Thymus (tissue), 11 donors: ENCODE measurements at regions not wholly inside any gene's neighbourhood (a gene's known extent, or its start where the extent isn't known, plus 50 kb on each side); places are given as distances from the start of the nearest gene placed in this dataset.

Source experiments
- DNase-seq, 9 donors: peaks; one replicate each; pipeline ENCODE4 v3.0.0-alpha.2; 2013; ENCODE audit warnings: low spot score in 9 of 9, low read depth in 6 of 9, missing footprints in 1 of 9
- H3K27ac ChIP-seq, 2 donors: one replicate each; pipeline ENCODE4 v1.5.1; 2013; ENCODE audit warnings: control low read depth in 1 of 2, low read depth in 1 of 2, low read length in 1 of 2, mild to moderate bottlenecking in 1 of 2, moderate library complexity in 1 of 2
- H3K27me3 ChIP-seq, 2 donors: one replicate each; pipeline ENCODE4 v1.5.1; 2013; ENCODE audit warnings: low read length in 1 of 2; ENCODE audit not compliant: control insufficient read depth in 2 of 2, insufficient read depth in 1 of 2
- H3K36me3 ChIP-seq, 2 donors: one replicate each; pipeline ENCODE4 v1.5.1; 2013; ENCODE audit warnings: low read length in 1 of 2, mild to moderate bottlenecking in 1 of 2, moderate library complexity in 1 of 2; ENCODE audit not compliant: control insufficient read depth in 2 of 2, insufficient read depth in 2 of 2
- H3K4me1 ChIP-seq, 2 donors: one replicate each; pipeline ENCODE4 v1.5.1; 2013; ENCODE audit warnings: low read length in 2 of 2; ENCODE audit not compliant: control insufficient read depth in 2 of 2, insufficient read depth in 2 of 2
- H3K4me3 ChIP-seq, 2 donors: one replicate each; pipeline ENCODE4 v1.5.1; 2013; ENCODE audit warnings: low read length in 2 of 2, control low read depth in 1 of 2, mild to moderate bottlenecking in 1 of 2
- H3K9me3 ChIP-seq, 2 donors: one replicate each; pipeline ENCODE4 v1.5.1; 2013; ENCODE audit warnings: low read length in 1 of 2, mild to moderate bottlenecking in 1 of 2; ENCODE audit not compliant: control insufficient read depth in 2 of 2, insufficient read depth in 1 of 2
- WGBS: extraction: QIAGEN DNeasy Blood & Tissue Kit; methylation state at CpG from one replicate; pipeline ENCODE4 v1.1.7; 2013; 5-methylcytosine and 5-hydroxymethylcytosine counted together
- donor health status: healthy.

GRCh38 chr4:157808796-157809383, 363.9 kb downstream of the GASK1B start:
- Histone ChIP-seq H3K4me1 (no peaks in the 10 kb centered on the region), H3K27me3 (no peaks in the 10 kb centered on the region), H3K27ac (no peak overlapping the region), H3K4me3 (no peak overlapping the region), H3K9me3 (no peaks in the 10 kb centered on the region), H3K36me3 (no peaks in the 10 kb centered on the region)
- no peak for DNase-seq
- 76% methylated on average over 6 of the region's 6 CpGs for WGBS

- no peak for DNase-seq
- Histone ChIP-seq H3K4me1 (no peaks in the 10 kb centered on the region), H3K36me3 (no peaks in the 10 kb centered on the region), H3K27ac (no peak overlapping the region), H3K4me3 (no peak overlapping the region), H3K27me3 (no peaks in the 10 kb centered on the region), H3K9me3 (no peaks in the 10 kb centered on the region)
- 92% methylated on average over 2 of the region's 2 CpGs for WGBS
These were observed 366.6 kb downstream of the GASK1B start for GRCh38 chr4:157806184-157806583.

- Histone ChIP-seq H3K4me3 (no peak overlapping the region), H3K4me1 (no peaks in the 10 kb centered on the region), H3K27me3 (no peaks in the 10 kb centered on the region), H3K36me3 (no peaks in the 10 kb centered on the region), H3K9me3 (no peaks in the 10 kb centered on the region), H3K27ac (no peak overlapping the region)
- no peak for DNase-seq
These were observed 367.8 kb downstream of the GASK1B start for GRCh38 chr4:157804986-157805385.

GRCh38 chr4:157803845-157804521, 368.8 kb downstream of the GASK1B start:
- Histone ChIP-seq H3K36me3 (no peaks in the 10 kb centered on the region), H3K9me3 (no peaks in the 10 kb centered on the region), H3K4me3 (no peak overlapping the region), H3K27ac (no peak overlapping the region), H3K4me1 (no peaks in the 10 kb centered on the region), H3K27me3 (no peaks in the 10 kb centered on the region)
- DNase-seq: no peak
- WGBS: 91% methylated on average over 1 of the region's 1 CpG

- Histone ChIP-seq H3K36me3 (no peaks in the 10 kb centered on the region), H3K4me3 (no peak overlapping the region), H3K27me3 (no peaks in the 10 kb centered on the region), H3K27ac (no peak overlapping the region), H3K9me3 (no peaks in the 10 kb centered on the region), H3K4me1 (no peaks in the 10 kb centered on the region)
- WGBS: 74% methylated on average over 3 of the region's 3 CpGs
- no peak for DNase-seq
These were observed 369.4 kb downstream of the GASK1B start for GRCh38 chr4:157803421-157803820.

- no peak overlapping the region for H3K4me3 ChIP-seq
- no peaks in the 10 kb centered on the region for H3K27me3 ChIP-seq
- no peak overlapping the region for H3K27ac ChIP-seq
- H3K36me3 ChIP-seq: no peaks in the 10 kb centered on the region
- no peaks in the 10 kb centered on the region for H3K4me1 ChIP-seq
- no peak for DNase-seq
- no peaks in the 10 kb centered on the region for H3K9me3 ChIP-seq
- 89% methylated on average over 1 of the region's 1 CpG for WGBS
These were observed 377.3 kb downstream of the GASK1B start for GRCh38 chr4:157795495-157795894.

- H3K27ac ChIP-seq: no peak overlapping the region
- no peaks in the 10 kb centered on the region for H3K9me3 ChIP-seq
- no peaks in the 10 kb centered on the region for H3K4me1 ChIP-seq
- H3K36me3 ChIP-seq: no peaks in the 10 kb centered on the region
- no peak overlapping the region for H3K4me3 ChIP-seq
- no peak for DNase-seq
- no peaks in the 10 kb centered on the region for H3K27me3 ChIP-seq
These were observed 380.1 kb downstream of the GASK1B start for GRCh38 chr4:157792716-157793115.

- WGBS: 92% methylated on average over 1 of the region's 1 CpG
These were observed 381.6 kb downstream of the GASK1B start for GRCh38 chr4:157791236-157791635.

GRCh38 chr4:157787618-157788017, 385.2 kb downstream of the GASK1B start:
- Histone ChIP-seq H3K27me3 (no peaks in the 10 kb centered on the region), H3K27ac (no peak overlapping the region), H3K4me1 (no peaks in the 10 kb centered on the region), H3K36me3 (no peaks in the 10 kb centered on the region), H3K4me3 (no peak overlapping the region), H3K9me3 (no peaks in the 10 kb centered on the region)
- DNase-seq: no peak
- 88% methylated on average over 2 of the region's 2 CpGs for WGBS

More at GRCh38 chr4:157791236-157791635, 381.6 kb downstream of the GASK1B start:
- no peak overlapping the region for H3K27ac ChIP-seq
- H3K4me1 ChIP-seq: no peaks in the 10 kb centered on the region
- DNase-seq: no peak
- no peaks in the 10 kb centered on the region for H3K36me3 ChIP-seq
- no peaks in the 10 kb centered on the region for H3K9me3 ChIP-seq
- H3K27me3 ChIP-seq: no peaks in the 10 kb centered on the region
- H3K4me3 ChIP-seq: no peak overlapping the region
